Tibial nerve (tissue), 4 donors: ENCODE measurements at regions not wholly inside any gene's neighbourhood (a gene's known extent, or its start where the extent isn't known, plus 50 kb on each side); places are given as distances from the start of the nearest gene placed in this dataset.
"Not testable (repeated sequence)": the region's sequence is repeated elsewhere in the genome, so short reads cannot be mapped to it uniquely, and the experiment has no call there.

ENCODE experiments used
- DNase-seq, 2 donors: peaks; one replicate each; pipeline ENCODE4 v3.0.0-alpha.2; 2019; ENCODE audit warnings: low spot score in 2 of 2
- H3K27ac ChIP-seq, 4 donors: fragments of 200-600 bp; sonication (generic) in 3 of 4; one replicate each; pipeline ENCODE4 v1.5.1; 2017 to 2019; ENCODE audit warnings: mild to moderate bottlenecking in 1 of 4
- H3K27me3 ChIP-seq, 2 donors: fragments of 200-600 bp; sonication (generic) in 1 of 2; one replicate each; pipeline versions ENCODE4 v1.5.1 to v1.6.0; 2017 to 2019
- H3K36me3 ChIP-seq, 3 donors: fragments of 200-600 bp; sonication (generic); one replicate each; pipeline ENCODE4 v1.5.1; 2018 to 2019
- H3K4me1 ChIP-seq, 4 donors: fragments of 200-600 bp; sonication (generic) in 3 of 4; one replicate each; pipeline ENCODE4 v1.5.1; 2017 to 2019
- H3K4me3 ChIP-seq, 4 donors: fragments of 200-600 bp; sonication (generic) in 3 of 4; one replicate each; pipeline ENCODE4 v1.5.1; 2017 to 2019; ENCODE audit warnings: mild to moderate bottlenecking in 1 of 4, moderate library complexity in 1 of 4
- H3K9me3 ChIP-seq, 4 donors: fragments of 200-600 bp; sonication (generic) in 3 of 4; one replicate each; pipeline ENCODE4 v1.5.1; 2017 to 2019
- CTCF ChIP-seq, 5 experiments: fragments of 200-600 bp in 3 of 5; fragments of 450-650 bp in 2 of 5; sonication (generic) in 3 of 5; IDR thresholded peaks; one replicate each; pipeline ENCODE4 v1.5.1; 2016 to 2019; ENCODE audit warnings: antibody characterized with exemption in 5 of 5, mild to moderate bottlenecking in 3 of 5, moderate library complexity in 2 of 5
- EP300 ChIP-seq, 2 donors: sonication (generic); formaldehyde crosslinking; IDR thresholded peaks; one replicate each; pipeline ENCODE4 v1.6.1; 2017; ENCODE audit warnings: antibody characterized with exemption in 2 of 2, mild to moderate bottlenecking in 1 of 2
- POLR2A ChIP-seq, 2 donors: fragments of 450-650 bp; IDR thresholded peaks; one replicate each; pipeline ENCODE4 v1.6.1; 2017; ENCODE audit warnings: antibody characterized with exemption in 2 of 2, mild to moderate bottlenecking in 2 of 2, moderate library complexity in 2 of 2
- WGBS, 2 donors: methylation state at CpG; one replicate each; pipeline ENCODE4 v1.1.5; 2018; 5-methylcytosine and 5-hydroxymethylcytosine counted together

GRCh38 chr7:13749636-13750035 is 239.8 kb downstream of the ETV1 start:
- Histone ChIP-seq H3K27me3 (no peaks in the 10 kb centered on the region), H3K27ac (no peak overlapping the region), H3K4me3 (no peak overlapping the region), H3K9me3 (no peaks in the 10 kb centered on the region), H3K4me1 (no peaks in the 10 kb centered on the region), H3K36me3 (no peaks in the 10 kb centered on the region)
- TF ChIP-seq EP300 (IDR thresholded peaks at IDR 0.05): no peak
- no peak for TF ChIP-seq CTCF (IDR thresholded peaks at IDR 0.05)
- no peak for TF ChIP-seq POLR2A (IDR thresholded peaks at IDR 0.05)
- no peak for DNase-seq
- WGBS, 2 donors: 92 to 97% methylated on average over 3 of the region's 3 CpGs

GRCh38 chr7:13751766-13752165 is 237.7 kb downstream of the ETV1 start:
- Histone ChIP-seq H3K4me1 (no peaks in the 10 kb centered on the region), H3K36me3 (no peaks in the 10 kb centered on the region), H3K9me3 (no peaks in the 10 kb centered on the region), H3K4me3 (no peak overlapping the region), H3K27ac (no peak overlapping the region), H3K27me3 (no peaks in the 10 kb centered on the region)
- TF ChIP-seq EP300 (IDR thresholded peaks at IDR 0.05): no peak
- 72 to 77% methylated on average over 1 of the region's 1 CpG for WGBS, 2 donors
- no peak for DNase-seq

GRCh38 chr7:13757841-13758240 is 231.6 kb downstream of the ETV1 start:
- no peaks in the 10 kb centered on the region for H3K9me3 ChIP-seq
- no peak overlapping the region for H3K4me3 ChIP-seq
- 87 to 96% methylated on average over 1 of the region's 1 CpG for WGBS, 2 donors
- TF ChIP-seq POLR2A (IDR thresholded peaks at IDR 0.05) (no peak), CTCF (IDR thresholded peaks at IDR 0.05) (no peak), EP300 (IDR thresholded peaks at IDR 0.05) (no peak)
- no peak overlapping the region for H3K27ac ChIP-seq
- no peaks in the 10 kb centered on the region for H3K27me3 ChIP-seq
- DNase-seq: no peak
- no peaks in the 10 kb centered on the region for H3K36me3 ChIP-seq
- no peaks in the 10 kb centered on the region for H3K4me1 ChIP-seq

GRCh38 chr7:13765853-13766252 is 223.6 kb downstream of the ETV1 start:
- not testable (repeated sequence) for H3K27ac ChIP-seq, H3K4me3 ChIP-seq, DNase-seq, H3K9me3 ChIP-seq, H3K4me1 ChIP-seq, H3K27me3 ChIP-seq, H3K36me3 ChIP-seq
- WGBS, 2 donors: 92 to 98% methylated on average over 16 of the region's 16 CpGs

- Histone ChIP-seq H3K27me3 (no peaks in the 10 kb centered on the region), H3K36me3 (no peaks in the 10 kb centered on the region), H3K4me1 (no peaks in the 10 kb centered on the region), H3K9me3 (no peaks in the 10 kb centered on the region), H3K27ac (no peak overlapping the region), H3K4me3 (no peak overlapping the region)
- WGBS, 2 donors: 29 to 49% methylated on average over 1 of the region's 1 CpG
- TF ChIP-seq CTCF (IDR thresholded peaks at IDR 0.05) (no peak), POLR2A (IDR thresholded peaks at IDR 0.05) (no peak), EP300 (IDR thresholded peaks at IDR 0.05) (no peak)
- DNase-seq: no peak
These were observed 219.2 kb downstream of the ETV1 start for GRCh38 chr7:13770305-13770704.

GRCh38 chr7:13774976-13775375 is 214.5 kb downstream of the ETV1 start:
- no peak overlapping the region for H3K27ac ChIP-seq
- no peak overlapping the region for H3K4me3 ChIP-seq
- TF ChIP-seq CTCF (IDR thresholded peaks at IDR 0.05) (no peak), POLR2A (IDR thresholded peaks at IDR 0.05) (no peak), EP300 (IDR thresholded peaks at IDR 0.05) (no peak)
- H3K4me1 ChIP-seq: no peaks in the 10 kb centered on the region
- 96 to 98% methylated on average over 2 of the region's 2 CpGs for WGBS, 2 donors
- H3K36me3 ChIP-seq: no peaks in the 10 kb centered on the region
- no peaks in the 10 kb centered on the region for H3K27me3 ChIP-seq
- H3K9me3 ChIP-seq: no peaks in the 10 kb centered on the region
- DNase-seq: no peak
